OCI-LY1 (cell line): ENCODE measurements at regions not wholly inside any gene's neighbourhood (a gene's known extent, or its start where the extent isn't known, plus 50 kb on each side); places are given as distances from the start of the nearest gene placed in this dataset.

Source experiments
- CTCF ChIP-seq: fragments of 200-600 bp; sonication (generic), shearing (Covaris generic); IDR thresholded peaks from 2 replicates; pipeline ENCODE4 v1.5.1; 2017; ENCODE audit warnings: mild to moderate bottlenecking, antibody characterized with exemption, low read length, moderate library complexity, mixed read lengths
- EZH2 ChIP-seq: fragments of 200-600 bp; sonication (generic), shearing (Covaris generic); IDR thresholded peaks from 2 replicates; pipeline ENCODE4 v1.8.0; 2017; ENCODE audit warnings: borderline replicate concordance, mixed run types, mild to moderate bottlenecking, antibody characterized with exemption, low read length, moderate library complexity, mixed read lengths

- no peak for TF ChIP-seq CTCF
- no peak for TF ChIP-seq EZH2
Measured at GRCh38 chr10:88161756-88162155, 298.3 kb downstream of the PTEN start.
